ENCODE measurements at regions not wholly inside any gene's neighbourhood (a gene's known extent, or its start where the extent isn't known, plus 50 kb on each side); places are given as distances from the start of the nearest gene placed in this dataset.

DNA sequence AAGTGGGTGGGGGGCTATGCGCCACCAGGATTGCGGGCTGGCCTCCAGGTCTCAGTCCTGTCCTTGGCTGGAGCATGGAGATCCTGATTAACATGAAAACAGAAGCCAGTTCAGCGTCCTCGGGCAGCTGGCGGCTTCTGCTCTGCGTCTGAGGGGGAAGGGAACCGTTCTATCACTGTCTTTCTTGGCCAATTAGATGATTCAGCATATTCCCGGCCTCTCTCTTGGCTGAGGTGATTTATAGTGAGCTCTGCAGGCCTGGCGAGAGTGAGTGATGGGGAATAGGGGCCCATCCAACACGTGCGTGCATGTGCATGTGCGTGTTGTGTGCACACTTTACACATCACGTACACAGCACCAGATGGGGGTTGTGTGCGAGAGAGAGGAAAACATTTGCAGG, 145.8 kb upstream of the ATP6AP2 start:
- TF ChIP-seq, protein P1, sequence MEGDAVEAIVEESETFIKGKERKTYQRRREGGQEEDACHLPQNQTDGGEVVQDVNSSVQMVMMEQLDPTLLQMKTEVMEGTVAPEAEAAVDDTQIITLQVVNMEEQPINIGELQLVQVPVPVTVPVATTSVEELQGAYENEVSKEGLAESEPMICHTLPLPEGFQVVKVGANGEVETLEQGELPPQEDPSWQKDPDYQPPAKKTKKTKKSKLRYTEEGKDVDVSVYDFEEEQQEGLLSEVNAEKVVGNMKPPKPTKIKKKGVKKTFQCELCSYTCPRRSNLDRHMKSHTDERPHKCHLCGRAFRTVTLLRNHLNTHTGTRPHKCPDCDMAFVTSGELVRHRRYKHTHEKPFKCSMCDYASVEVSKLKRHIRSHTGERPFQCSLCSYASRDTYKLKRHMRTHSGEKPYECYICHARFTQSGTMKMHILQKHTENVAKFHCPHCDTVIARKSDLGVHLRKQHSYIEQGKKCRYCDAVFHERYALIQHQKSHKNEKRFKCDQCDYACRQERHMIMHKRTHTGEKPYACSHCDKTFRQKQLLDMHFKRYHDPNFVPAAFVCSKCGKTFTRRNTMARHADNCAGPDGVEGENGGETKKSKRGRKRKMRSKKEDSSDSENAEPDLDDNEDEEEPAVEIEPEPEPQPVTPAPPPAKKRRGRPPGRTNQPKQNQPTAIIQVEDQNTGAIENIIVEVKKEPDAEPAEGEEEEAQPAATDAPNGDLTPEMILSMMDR (IDR thresholded peaks at IDR 0.05; ENCODE audit: insufficient read depth, low read length), result no peak
- no peak for TF ChIP-seq POLR2AphosphoS5 (IDR thresholded peaks at IDR 0.05; ENCODE audit: low read depth)
- TF ChIP-seq GABPA (IDR thresholded peaks at IDR 0.05; ENCODE audit: low read depth), result no peak
- TF ChIP-seq, protein P2, sequence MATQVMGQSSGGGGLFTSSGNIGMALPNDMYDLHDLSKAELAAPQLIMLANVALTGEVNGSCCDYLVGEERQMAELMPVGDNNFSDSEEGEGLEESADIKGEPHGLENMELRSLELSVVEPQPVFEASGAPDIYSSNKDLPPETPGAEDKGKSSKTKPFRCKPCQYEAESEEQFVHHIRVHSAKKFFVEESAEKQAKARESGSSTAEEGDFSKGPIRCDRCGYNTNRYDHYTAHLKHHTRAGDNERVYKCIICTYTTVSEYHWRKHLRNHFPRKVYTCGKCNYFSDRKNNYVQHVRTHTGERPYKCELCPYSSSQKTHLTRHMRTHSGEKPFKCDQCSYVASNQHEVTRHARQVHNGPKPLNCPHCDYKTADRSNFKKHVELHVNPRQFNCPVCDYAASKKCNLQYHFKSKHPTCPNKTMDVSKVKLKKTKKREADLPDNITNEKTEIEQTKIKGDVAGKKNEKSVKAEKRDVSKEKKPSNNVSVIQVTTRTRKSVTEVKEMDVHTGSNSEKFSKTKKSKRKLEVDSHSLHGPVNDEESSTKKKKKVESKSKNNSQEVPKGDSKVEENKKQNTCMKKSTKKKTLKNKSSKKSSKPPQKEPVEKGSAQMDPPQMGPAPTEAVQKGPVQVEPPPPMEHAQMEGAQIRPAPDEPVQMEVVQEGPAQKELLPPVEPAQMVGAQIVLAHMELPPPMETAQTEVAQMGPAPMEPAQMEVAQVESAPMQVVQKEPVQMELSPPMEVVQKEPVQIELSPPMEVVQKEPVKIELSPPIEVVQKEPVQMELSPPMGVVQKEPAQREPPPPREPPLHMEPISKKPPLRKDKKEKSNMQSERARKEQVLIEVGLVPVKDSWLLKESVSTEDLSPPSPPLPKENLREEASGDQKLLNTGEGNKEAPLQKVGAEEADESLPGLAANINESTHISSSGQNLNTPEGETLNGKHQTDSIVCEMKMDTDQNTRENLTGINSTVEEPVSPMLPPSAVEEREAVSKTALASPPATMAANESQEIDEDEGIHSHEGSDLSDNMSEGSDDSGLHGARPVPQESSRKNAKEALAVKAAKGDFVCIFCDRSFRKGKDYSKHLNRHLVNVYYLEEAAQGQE (IDR thresholded peaks at IDR 0.05; ENCODE audit: insufficient replicate concordance, low read depth), result no peak
- TF ChIP-seq SPI1 (IDR thresholded peaks at IDR 0.05; ENCODE audit: borderline replicate concordance, low read depth), result no peak
